Left cardiac atrium (tissue), 4 donors: ENCODE measurements at regions not wholly inside any gene's neighbourhood (a gene's known extent, or its start where the extent isn't known, plus 50 kb on each side); places are given as distances from the start of the nearest gene placed in this dataset.

ENCODE experiments used
- ATAC-seq, 2 donors: fragments of 200-7000 bp; cut with Tn5 transposase; one replicate each; pipeline ENCODE4 v1.9.1; 2020; ENCODE audit warnings: mild to moderate bottlenecking in 2 of 2, moderate library complexity in 2 of 2
- DNase-seq: peaks from one replicate; pipeline ENCODE4 v3.0.0-alpha.2; 2020
- intact Hi-C, 2 donors: fragments of 100-400 bp; cut with DNase I; formaldehyde crosslinking; loops; one replicate each; pipeline versions ENCODE4 v1.14.1 to v1.15.1; 2022 to 2023
- donor health status: DM: no; HTN: yes; CAD: no.
- donor health status: DM: no; HTN: yes; CAD: no; lungs with severe emphysema.
- donor health status: DM: yes; HTN: yes; CAD: no.
- donor health status: Dilated cardiomyopathy.

DNA sequence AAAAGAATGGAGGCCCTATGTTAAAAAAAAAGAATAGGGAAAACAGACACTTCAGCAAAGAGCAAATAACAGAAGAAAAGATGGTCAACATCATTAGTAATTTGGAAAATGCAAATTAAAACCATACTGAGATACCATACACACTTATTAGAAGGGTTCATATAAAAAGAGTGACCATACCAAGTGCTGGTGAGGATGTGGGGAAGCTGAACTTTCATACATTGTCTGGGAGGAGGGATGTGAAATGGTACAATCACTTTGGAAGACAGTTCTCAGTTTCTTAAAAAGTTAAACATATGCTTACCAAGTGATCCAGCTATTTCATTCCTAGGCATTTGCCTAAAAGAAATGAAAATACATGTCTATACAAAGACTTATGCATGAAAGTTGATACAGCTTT lies 194.4 kb downstream of the CXCL12 start:
- ATAC-seq (no peak), DNase-seq (no peak)
- intact Hi-C loops: no loop called here

DNA sequence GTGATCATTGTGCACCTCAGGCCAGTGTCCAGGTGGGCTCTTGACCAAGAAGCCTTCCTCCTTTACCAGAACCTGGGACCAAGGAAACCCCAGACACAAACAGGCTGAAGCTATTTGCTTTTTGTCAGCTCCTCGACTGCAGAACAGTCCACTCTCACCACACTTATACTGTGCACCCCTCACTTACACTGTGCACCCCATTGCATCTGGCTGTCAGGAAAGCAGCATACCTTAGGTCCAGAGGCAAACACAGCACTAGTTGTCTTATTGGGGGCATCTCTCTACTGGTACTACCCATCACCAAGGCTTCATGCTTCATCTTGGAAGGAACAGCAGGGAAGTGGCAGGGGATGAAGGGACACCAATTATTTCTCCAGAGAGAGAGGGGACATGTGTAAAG lies 198.1 kb downstream of the CXCL12 start:
- ATAC-seq: no peak
- intact Hi-C loops: no loop called here

DNA sequence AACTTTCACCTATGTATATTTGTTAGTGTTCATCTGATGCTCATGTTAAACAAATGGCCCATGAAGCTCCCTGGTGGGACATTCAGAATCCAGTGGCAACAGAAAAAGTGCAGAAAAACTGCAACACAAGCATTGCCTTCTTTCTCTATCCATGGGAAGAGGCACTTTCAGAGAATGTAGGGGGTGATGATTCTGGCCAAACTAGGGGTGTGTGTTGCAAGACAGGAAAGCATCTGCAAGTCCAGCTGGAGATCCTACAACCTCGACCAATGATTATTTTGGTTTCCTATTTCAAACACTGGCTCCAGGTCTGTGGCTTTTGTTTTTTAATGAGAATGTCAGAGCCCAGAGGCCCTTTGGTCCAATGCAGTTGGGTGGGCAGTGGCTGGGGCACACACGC lies 198.7 kb downstream of the CXCL12 start:
- DNase-seq (no peak), ATAC-seq (peak in 1 of 2 donors; percentile 27)

More for the DNA sequence above, 198.1 kb downstream of the CXCL12 start:
- DNase-seq: no peak

DNA sequence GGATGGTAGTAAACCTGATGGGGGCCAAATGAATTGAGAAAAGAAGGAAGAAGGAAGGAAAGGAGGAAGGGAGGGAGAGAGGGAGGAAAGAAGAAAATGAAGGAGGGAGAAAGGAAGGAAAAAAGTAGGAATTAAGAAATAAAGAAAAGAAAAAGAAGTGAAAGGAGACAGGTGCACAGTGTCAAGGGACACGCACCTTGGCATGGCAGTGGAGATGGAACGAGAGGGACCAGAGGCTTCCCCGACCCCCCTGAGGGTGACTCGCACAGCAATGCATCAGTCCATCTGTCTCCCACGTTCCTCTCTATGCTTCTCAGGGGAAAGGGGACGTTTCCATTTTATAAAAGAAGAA lies 199.6 kb downstream of the CXCL12 start:
- intact Hi-C loops: no loop called here
- ATAC-seq (no peak), DNase-seq (no peak)

More for the DNA sequence above, 198.7 kb downstream of the CXCL12 start:
- intact Hi-C loops: no loop called here

DNA sequence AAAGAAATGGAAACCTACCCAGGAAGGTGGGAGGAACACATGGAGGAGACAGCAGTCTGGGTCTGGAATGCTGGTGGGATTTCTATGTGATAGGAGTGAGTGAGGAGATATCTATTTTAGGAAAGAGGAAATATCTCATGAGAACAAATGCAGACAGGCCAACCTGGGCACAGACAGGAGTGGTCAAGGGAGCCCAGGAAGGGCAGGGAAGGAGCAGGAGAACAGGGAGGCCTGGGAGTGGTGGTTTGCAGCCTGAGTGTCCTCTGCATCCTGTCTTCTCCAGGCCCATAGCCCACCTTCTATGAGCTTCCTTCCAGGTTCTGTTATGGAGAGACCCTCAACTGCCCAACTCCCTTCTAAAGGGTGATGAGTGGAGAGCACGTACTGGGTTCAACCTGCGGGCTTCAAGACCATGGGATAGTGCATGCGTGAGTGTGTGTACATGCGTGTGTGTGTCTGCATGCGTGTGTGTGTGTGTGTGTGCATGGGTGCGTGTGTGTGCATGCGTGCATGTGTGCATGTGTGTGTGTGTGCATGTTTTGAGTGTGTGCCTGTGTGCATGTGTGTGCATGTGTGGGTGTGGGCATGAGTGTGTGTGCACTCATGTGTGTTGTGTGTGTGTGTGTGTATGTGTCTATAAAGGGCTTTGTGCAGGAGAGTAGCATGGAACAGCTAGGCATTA lies 200.1 kb downstream of the CXCL12 start:
- DNase-seq: no peak
- intact Hi-C loops: no loop called here
- ATAC-seq: no peak

DNA sequence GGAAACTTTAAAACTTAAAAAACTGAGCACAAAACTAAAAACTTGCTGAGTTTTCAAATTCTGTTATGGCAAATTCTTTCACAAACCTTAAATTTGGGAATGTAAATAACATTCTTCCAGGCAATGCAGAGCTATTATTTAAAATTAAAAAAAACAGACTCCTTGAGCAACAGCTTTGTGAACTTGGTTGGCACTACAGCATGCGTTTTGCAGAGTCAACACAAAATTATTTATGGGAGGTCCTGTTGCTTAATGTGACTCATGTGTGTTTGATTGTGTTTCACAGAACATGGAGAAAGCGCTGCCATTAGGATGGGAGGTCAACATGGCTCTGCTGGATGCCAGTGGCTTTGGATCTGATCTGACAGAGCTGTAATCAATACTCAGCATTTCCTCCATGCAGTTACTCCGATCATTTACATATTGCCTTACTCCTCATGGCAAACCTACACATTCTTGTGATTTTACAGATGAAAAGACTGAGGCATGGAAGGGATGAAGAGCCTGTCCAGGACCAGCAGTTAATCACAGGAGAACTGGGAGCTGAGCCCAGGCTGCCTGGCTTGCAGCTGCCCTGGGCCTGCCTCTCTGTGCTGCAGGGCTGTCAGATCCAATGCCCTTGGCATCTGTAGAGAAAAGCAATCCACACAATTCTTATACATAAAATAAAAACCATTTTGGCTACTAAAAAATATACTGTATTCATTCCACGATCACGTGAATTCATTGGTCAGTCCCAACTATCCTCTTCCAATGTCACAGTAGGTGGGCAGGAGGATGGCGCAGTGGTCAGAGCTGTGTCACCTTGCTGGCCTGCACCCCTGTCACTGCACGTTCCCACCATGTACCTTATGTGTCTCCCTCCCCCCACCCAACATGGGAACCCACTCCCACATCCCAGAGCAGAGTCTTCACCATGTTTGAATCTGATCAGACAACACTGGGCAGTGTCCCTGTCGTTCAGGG lies 200.9 kb downstream of the CXCL12 start:
- intact Hi-C loops: no loop called here
- DNase-seq: no peak
- ATAC-seq: peak in 1 of 2 donors; percentile 30

DNA sequence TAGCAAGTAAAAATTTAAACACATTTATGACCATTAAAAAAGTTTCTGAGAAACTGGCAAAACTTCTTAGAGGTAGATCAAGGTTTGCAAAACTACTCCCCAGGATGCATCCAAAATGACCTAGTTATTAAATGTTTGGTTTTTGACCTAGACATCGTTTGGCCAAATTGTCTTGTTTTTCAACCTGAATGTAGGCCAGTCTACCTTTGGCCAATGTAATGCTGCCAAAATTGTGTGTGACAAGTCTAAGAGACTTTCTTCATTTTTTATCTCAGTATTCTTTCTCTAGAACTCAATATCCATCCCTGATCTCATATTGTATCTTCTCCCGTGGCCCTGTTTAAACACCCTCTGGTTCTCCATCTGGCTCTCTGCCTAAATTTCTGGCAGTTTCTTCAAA lies 202.0 kb downstream of the CXCL12 start:
- DNase-seq: no peak
- ATAC-seq: no peak
- intact Hi-C loops: no loop called here

DNA sequence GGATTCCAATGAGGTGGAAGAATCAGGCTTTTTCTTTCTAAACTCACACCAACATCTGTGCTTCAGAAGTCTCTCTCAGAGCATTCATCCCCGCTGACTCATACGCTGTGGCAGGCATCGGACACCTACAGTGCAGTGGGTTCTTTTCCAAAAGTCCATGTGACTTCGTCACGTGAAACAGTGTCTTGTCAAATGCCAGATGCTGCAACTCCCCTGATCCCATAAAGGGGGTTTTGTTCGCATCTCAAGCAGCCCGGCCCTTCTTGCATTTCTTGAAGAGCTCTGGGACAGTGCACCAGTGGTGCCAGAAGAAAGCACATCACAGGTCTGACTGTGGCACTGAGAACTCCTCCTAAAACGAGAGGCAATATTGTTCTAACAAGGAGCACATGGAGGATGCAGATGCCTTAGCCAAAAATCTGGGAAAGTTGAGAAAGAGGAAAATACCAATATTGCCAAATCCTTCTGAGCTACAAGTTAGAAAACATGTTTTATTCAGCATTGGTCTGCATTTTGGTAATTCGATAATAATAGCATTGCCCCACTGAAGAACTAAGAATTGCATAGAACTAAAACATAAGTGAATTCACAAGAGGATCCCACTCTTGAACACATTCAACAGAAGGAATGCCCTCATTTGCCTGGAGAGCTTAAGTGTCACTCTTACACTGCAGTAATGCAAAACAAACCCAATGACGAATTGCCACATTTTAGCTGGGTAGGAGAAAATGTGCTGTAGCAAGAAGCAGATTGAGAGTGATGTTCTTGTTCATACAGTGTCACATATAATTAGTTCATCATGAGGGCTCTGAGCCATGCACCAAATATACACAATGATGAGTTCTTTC lies 204.4 kb downstream of the CXCL12 start:
- intact Hi-C loops: no loop called here
- DNase-seq (peak; percentile 35), ATAC-seq (peak in 1 of 2 donors; percentile 70)

DNA sequence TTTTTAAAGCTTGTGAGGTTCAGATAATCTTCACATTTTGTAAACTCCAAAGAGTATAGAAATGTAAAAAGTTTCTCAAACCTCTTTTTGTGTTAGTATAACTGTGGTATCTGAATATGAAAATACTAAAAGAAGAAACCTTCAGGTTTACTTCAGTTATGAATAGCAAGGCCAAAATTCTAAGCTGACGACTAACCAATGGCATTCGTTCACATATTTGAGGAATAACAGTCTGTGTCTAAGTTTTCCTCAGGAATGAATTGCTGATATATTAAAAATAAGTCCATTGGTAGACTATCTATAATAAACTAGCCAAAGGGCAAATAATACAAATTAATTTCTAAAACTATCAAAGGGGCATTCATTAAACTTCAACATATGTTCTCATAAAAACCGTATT lies 206.0 kb downstream of the CXCL12 start:
- DNase-seq (no peak), ATAC-seq (no peak)
- intact Hi-C loops: no loop called here

DNA sequence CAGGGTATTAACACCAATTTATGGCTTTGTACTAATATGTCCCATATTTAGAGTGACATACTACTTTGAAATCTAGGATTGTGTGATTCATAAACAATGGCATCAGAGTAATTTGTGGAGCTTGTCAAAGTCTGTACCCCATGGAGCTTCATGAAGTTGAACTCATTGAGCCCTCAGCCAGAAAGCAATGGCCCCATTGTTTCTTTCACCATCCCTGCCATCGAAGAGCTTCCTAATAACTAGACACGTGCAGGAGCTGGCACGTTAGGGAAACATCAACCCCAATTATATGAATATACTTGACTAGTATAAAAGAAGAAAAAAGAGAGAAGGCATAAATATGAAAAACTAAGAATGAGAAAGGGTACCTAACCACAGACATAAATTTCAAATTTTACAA lies 206.6 kb downstream of the CXCL12 start:
- DNase-seq: no peak
- intact Hi-C loops: no loop called here
- no peak for ATAC-seq

DNA sequence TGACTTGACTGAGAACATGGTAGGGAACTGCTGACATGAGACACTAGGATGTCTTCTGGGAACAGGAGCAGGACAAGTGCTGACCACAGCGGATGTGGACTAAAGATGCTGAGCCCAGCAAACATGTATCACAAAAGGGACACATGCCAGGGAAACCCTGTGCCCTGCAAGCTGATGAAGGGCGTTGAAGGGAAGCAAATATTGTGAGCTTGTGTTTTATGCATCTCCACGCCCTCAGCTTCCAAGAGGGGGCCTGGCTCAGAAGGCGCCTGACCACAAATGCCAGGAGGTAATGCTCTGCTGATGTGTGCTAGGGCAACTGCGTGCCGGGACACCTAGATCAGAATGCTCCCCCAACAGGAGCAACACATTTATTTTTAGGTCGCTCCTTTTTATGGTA lies 207.3 kb downstream of the CXCL12 start:
- DNase-seq: no peak
- ATAC-seq: peak; percentile 55 to 72
- intact Hi-C loops: no loop called here

DNA sequence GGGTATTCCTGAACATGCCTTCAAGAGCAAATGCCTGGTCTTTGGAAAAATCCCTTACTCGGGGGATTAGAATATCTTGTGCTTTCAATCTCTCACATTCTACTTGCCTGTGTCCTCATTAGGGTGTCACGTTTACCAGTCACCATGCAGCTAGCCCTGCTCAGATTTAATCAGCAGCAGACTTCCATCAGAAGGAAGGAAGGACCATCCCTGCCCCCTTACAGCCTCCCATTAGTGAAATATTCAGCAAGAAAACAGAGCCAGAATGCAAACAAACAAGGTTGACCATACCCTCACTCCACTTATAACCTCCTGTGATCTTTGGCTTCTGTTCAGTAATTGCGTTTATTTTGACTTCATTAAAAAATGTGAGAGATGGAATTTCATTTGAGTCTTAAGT lies 208.6 kb downstream of the CXCL12 start:
- ATAC-seq: no peak
- no peak for DNase-seq
- intact Hi-C loops: no loop called here

DNA sequence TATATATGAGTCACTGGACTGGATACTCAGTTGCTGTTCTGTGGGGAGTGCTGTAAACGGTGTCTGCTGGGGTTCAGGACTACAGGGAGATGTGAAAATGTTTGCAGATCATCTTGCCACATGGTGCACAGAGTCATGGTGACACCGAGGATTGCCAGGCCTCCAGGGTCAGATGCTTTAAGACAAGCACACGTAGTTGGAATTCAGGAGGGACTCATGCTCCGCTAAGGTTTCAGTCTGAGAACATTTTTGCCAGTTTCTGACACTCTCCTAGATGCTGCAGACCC lies 211.3 kb downstream of the CXCL12 start:
- intact Hi-C loops: no loop called here
- ATAC-seq (no peak), DNase-seq (no peak)

DNA sequence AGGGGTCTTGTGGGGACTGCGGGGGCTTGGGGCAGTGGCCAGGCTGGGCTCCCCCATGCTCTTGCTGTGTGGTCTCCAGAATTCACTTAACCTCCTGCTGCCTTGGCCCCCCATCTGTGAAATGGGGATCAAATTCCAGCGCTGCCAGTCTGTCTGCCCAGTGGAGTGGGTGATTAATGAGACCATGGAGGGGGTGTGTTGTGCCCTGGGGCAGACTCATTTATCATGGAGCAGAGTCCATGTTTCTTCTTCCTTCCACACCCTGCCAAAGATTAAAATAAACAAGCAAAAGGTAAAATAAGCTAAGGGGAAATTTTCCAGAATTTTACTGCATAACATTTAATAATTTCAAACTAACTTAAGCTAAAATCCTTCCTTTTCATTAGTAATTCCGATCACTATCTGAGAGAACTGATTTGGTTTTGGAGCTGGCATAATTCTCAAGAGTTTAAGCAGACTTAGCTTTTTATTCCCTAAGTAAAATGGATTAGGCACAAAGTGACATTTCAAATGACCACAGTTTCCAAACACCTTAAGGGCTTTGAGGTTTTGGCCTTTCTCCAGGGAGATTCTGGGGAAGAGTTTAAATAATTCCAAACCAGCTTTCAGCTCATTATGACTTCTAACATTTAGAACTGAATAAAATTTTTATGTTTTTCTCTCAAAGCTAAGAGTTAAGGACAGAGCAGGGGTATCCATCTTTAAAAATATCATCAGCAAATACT lies 211.9 kb downstream of the CXCL12 start:
- no peak for DNase-seq
- intact Hi-C loops: no loop called here
- no peak for ATAC-seq

DNA sequence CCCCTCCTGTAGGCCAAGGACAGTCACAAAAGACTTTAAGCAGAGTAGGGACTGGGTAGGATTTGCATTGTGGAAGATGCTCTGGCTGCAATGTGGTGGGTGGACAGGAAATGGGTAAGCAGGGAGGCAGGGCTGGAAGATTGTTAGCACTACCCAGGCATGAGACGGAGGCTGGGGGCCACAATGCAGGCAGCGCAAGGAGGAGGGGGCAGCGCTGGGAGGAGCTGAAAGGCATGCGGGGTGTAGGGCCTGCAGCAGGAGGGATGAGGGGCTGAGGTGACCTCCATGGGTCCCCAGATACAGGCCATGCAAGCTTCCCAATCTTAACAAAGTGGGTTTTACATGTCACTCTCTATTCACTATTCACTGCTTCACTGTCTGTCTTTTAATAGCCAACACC lies 213.1 kb downstream of the CXCL12 start:
- intact Hi-C loops: no loop called here
- no peak for ATAC-seq
- DNase-seq: no peak

DNA sequence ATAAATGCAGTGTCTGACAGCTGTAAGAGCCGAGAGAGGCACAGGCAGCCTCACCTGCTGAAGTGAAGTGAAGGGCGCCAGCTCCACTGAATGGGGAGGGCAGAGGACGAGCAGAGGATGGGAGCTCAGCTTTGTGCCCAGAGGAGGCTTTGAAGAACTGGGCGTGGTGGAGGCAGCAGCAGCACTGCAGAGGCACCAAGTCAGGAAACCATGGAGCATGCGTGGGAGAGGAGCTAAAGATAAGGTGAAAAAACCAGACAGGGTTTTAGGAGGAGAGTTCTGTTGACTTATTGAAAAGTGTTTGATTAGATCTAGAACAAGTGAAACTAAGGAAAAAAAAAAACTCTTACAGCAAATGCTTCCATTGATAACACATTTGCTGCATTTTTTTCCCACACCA lies 216.4 kb downstream of the CXCL12 start:
- intact Hi-C loops: no loop called here
- ATAC-seq: no peak
- DNase-seq: no peak

DNA sequence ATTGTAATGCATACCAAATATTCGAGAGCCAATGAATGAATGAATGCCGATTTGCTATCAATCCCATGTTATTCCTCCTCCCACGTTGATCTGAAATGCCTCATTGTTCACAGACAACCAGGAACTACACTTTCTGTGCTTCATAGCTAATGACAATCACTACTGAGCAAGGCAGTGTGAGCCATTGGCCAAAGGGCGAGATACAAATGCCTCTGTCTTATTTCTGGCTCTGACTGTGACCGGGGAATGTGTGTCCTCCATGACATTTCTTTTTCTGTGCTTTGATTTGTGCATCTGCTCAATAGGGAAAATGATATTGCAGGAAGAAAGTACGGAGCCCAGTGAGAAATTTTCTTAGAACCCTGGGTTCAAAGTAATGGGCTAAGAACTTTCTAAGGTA lies 217.1 kb downstream of the CXCL12 start:
- DNase-seq (no peak), ATAC-seq (peak in 1 of 2 donors; percentile 48)
- intact Hi-C loops: no loop called here

DNA sequence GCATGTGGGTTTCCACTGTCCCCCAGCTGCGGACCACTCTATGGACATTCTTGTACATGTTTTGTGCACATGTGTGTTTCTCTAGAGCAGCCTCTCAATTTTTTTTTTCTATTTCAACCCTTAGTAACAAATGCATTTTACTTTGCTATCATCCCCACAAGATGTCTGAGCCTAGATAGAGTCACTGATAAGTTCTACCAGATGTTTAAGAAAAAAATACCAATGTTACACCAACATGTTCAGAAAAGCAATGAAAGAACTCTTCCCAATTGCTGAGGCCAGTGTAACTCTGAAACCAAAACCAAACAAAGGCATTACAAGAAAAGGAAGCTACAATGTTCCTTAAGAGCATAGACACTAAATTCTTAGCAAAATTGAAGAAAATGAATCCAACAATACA lies 218.5 kb downstream of the CXCL12 start:
- no peak for DNase-seq
- no peak for ATAC-seq
- intact Hi-C loops: no loop called here

DNA sequence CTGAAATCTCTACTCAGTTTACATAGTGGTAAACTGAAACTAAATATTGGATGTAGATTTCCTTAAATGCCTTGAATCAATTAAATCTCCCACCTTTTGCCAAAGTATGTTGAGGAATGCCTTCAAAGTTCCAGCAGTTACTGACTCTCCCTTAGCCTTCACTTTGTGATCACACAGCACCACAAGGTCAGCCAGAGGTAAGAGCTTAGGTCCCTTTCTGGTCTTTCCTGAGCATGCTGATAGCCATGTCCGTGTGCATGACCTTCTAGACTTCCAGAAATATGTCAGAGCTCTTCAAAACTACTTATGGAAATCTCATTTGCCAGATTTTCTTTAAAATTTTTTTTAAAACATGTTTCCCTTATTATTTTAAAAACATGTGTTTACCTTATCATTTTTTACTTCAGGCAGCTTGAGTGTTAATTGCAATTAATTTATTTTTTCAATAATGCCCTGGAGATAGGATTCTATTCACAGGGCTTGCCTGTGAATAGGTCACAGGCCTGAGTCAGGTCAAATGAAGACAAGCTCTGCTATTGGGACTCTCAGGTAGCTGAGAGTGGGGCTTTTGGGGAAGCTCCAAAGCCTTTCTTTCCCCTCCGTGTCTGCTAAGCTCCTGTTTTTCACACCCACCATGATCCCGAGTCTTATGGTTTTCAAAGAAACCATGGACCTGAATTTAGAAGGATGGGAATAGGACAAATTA lies 220.5 kb downstream of the CXCL12 start:
- ATAC-seq: peak in 1 of 2 donors; percentile 61

More for the DNA sequence above, 220.5 kb downstream of the CXCL12 start:
- intact Hi-C loops: no loop called here
- DNase-seq: no peak
